ENCODE measurements at regions not wholly inside any gene's neighbourhood (a gene's known extent, or its start where the extent isn't known, plus 50 kb on each side); places are given as distances from the start of the nearest gene placed in this dataset.

DNA sequence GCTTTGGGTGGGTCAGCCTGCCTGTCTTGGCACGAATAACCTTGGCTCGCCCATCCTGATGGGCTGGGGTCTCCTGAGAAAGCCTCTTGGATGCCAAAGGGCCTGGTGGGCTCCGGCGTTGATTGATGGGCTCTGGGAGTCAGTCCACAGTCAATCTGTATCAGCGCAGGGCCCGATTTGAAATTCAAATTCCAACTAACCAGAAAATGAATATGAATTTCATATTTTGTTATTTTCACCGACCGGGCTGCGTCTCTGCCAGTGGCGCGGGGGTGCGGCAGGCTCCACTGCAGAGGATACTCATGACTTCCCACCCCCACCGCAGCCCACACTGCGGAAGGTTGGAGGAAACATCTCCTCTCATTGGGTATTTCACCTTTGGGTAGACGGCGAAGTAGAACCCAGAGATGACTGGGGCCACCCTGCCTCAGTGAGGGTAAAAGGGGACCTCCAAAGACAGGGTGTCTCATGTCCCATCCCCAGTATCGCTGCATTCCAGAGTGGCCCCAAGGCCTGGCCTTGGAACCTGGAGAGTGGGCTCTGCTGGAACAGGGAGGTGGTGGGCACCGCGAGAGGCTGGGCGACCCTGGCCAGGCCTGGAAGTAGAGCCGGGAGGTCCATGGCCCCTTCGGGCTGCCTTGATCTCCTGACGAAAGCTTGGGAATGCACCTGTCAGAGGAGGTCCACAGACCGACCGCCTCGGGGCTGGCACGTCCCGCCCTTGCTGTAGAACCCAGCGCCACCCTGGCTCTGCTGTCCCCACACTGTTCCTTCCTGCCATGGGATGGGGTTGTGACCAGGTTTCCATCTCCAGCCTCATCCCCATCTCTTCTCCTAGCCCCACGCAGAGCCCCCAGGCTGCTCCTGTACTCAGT is 54.8 kb upstream of the SORCS2 start:
- Histone ChIP-seq H2AFZ (ENCODE audit: low read length) (no peak overlapping the region), H3K9me3 (ENCODE audit: low read length) (no peaks in the 10 kb centered on the region), H3K27me3 (ENCODE audit: control insufficient read depth in 1 of 2, insufficient read depth in 2 of 2, low read length in 2 of 2) (peaks cover 2 to 19% of the 10 kb centered on the region in 2 experiments; a peak in 2 of 5 replicates), H3K9ac (ENCODE audit: insufficient read depth, low read depth, low read length) (no peak overlapping the region), H3K27ac (ENCODE audit: extremely low read length, insufficient read depth, low read length) (no peak overlapping the region), H4K20me1 (ENCODE audit: insufficient read depth, low read length) (no peaks in the 10 kb centered on the region), H3K79me2 (ENCODE audit: insufficient read depth, low read length) (no peaks in the 10 kb centered on the region), H3K4me3 (replicated peaks in 1 of 3; ENCODE audit: insufficient read depth in 1 of 3, low read depth in 2 of 3, low read length in 3 of 3) (no peak overlapping the region), H3K4me1 (ENCODE audit: insufficient read depth, low read length) (peaks cover 10% of the 10 kb centered on the region; the same call in 1 of the 2 replicates), H3K4me2 (ENCODE audit: low read depth, low read length) (no peak overlapping the region), H3K36me3 (replicated peaks in 1 of 2; ENCODE audit: control insufficient read depth in 1 of 2, insufficient read depth in 2 of 2, low read length in 2 of 2) (no peaks in the 10 kb centered on the region)
- intact Hi-C loops (cut with micrococcal nuclease; ENCODE audit: unreplicated experiment), result no loop called here
- CTCF ChIA-PET (ENCODE audit: low intra/inter-chr PET ratio, low total read pairs), result no interaction called here
- in situ Hi-C loops (cut with HindIII; ENCODE audit: extremely low pct_ligation_motif_present, low pct_unique_long_range_greater_than_20kb), result no loop called here
- no peak for TF ChIP-seq RARA (CRISPR knock-in tag; IDR thresholded peaks at IDR 0.05)
- no peak for TF ChIP-seq ZNF598 (CRISPR knock-in tag; IDR thresholded peaks at IDR 0.05; ENCODE audit: borderline replicate concordance)
- TF ChIP-seq, protein P1, sequence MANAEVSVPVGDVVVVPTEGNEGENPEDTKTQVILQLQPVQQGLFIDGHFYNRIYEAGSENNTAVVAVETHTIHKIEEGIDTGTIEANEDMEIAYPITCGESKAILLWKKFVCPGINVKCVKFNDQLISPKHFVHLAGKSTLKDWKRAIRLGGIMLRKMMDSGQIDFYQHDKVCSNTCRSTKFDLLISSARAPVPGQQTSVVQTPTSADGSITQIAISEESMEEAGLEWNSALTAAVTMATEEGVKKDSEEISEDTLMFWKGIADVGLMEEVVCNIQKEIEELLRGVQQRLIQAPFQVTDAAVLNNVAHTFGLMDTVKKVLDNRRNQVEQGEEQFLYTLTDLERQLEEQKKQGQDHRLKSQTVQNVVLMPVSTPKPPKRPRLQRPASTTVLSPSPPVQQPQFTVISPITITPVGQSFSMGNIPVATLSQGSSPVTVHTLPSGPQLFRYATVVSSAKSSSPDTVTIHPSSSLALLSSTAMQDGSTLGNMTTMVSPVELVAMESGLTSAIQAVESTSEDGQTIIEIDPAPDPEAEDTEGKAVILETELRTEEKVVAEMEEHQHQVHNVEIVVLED (CRISPR knock-in tag; IDR thresholded peaks at IDR 0.05; ENCODE audit: borderline replicate concordance), result no peak
- TF ChIP-seq FOXK1 (CRISPR knock-in tag; IDR thresholded peaks at IDR 0.05; ENCODE audit: borderline replicate concordance, low read depth), result no peak
- no peak for TF ChIP-seq ZNF781 (CRISPR knock-in tag; IDR thresholded peaks at IDR 0.05; ENCODE audit: borderline replicate concordance, not compliant biosample characterization)
- no peak for ATAC-seq
- DNase-seq (ENCODE audit: low spot score), result no peak
- 68% methylated on average over 16 of the region's 30 CpGs for WGBS (ENCODE audit: low lambda C conversion rate)
- no TSS peak for BruUV-seq (replicated peaks)
- FAIRE-seq, result no peak
- POLR2A ChIA-PET, result no interaction called here

DNA sequence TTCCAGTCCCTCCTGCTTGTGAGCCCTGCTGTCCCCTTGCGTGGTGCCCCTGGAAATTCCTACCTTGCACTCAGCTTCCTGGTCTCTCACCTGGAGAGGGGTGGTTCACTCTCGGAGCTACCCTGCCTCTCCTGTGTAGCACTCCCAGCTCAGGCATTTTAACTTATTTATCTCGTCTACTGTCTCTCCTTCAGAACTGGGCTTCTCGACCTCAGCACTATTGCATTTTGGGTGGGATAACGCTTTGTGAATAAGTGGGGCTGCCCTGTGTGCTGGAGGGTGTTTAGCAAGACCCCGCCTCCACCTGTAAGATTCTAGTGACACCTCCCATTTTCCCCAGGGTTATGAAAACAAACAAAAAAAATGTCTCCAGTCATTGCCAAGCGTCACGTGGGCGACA is 56.0 kb upstream of the SORCS2 start:
- Histone ChIP-seq H3K4me3 (replicated peaks in 1 of 3; ENCODE audit: insufficient read depth in 1 of 3, low read depth in 2 of 3, low read length in 3 of 3) (no peak overlapping the region), H3K27me3 (ENCODE audit: control insufficient read depth in 1 of 2, insufficient read depth in 2 of 2, low read length in 2 of 2) (peaks cover 2 to 17% of the 10 kb centered on the region in 2 experiments; a peak in 2 of 5 replicates), H3K27ac (ENCODE audit: extremely low read length, insufficient read depth, low read length) (no peak overlapping the region), H3K4me2 (ENCODE audit: low read depth, low read length) (no peak overlapping the region), H3K9me3 (ENCODE audit: low read length) (no peaks in the 10 kb centered on the region), H2AFZ (ENCODE audit: low read length) (no peak overlapping the region), H3K36me3 (replicated peaks in 1 of 2; ENCODE audit: control insufficient read depth in 1 of 2, insufficient read depth in 2 of 2, low read length in 2 of 2) (no peaks in the 10 kb centered on the region), H3K79me2 (ENCODE audit: insufficient read depth, low read length) (no peaks in the 10 kb centered on the region), H3K4me1 (ENCODE audit: insufficient read depth, low read length) (peaks cover 10% of the 10 kb centered on the region; the same call in 1 of the 2 replicates), H4K20me1 (ENCODE audit: insufficient read depth, low read length) (no peaks in the 10 kb centered on the region), H3K9ac (ENCODE audit: insufficient read depth, low read depth, low read length) (no peak overlapping the region)
- ChIA-PET CTCF (ENCODE audit: low intra/inter-chr PET ratio, low total read pairs) (no interaction called here), POLR2A (no interaction called here)
- intact Hi-C loops (cut with micrococcal nuclease; ENCODE audit: unreplicated experiment), result no loop called here
- ATAC-seq, result no peak
- no peak for DNase-seq (ENCODE audit: low spot score)
- TF ChIP-seq BRD4 (CRISPR knock-in tag; IDR thresholded peaks at IDR 0.05), result no peak
- no peak for TF ChIP-seq MYC (CRISPR knock-in tag; IDR thresholded peaks at IDR 0.05; ENCODE audit: borderline replicate concordance)
- no peak for TF ChIP-seq ZNF816 (CRISPR knock-in tag; IDR thresholded peaks at IDR 0.05; ENCODE audit: borderline replicate concordance)
- TF ChIP-seq, protein P2, sequence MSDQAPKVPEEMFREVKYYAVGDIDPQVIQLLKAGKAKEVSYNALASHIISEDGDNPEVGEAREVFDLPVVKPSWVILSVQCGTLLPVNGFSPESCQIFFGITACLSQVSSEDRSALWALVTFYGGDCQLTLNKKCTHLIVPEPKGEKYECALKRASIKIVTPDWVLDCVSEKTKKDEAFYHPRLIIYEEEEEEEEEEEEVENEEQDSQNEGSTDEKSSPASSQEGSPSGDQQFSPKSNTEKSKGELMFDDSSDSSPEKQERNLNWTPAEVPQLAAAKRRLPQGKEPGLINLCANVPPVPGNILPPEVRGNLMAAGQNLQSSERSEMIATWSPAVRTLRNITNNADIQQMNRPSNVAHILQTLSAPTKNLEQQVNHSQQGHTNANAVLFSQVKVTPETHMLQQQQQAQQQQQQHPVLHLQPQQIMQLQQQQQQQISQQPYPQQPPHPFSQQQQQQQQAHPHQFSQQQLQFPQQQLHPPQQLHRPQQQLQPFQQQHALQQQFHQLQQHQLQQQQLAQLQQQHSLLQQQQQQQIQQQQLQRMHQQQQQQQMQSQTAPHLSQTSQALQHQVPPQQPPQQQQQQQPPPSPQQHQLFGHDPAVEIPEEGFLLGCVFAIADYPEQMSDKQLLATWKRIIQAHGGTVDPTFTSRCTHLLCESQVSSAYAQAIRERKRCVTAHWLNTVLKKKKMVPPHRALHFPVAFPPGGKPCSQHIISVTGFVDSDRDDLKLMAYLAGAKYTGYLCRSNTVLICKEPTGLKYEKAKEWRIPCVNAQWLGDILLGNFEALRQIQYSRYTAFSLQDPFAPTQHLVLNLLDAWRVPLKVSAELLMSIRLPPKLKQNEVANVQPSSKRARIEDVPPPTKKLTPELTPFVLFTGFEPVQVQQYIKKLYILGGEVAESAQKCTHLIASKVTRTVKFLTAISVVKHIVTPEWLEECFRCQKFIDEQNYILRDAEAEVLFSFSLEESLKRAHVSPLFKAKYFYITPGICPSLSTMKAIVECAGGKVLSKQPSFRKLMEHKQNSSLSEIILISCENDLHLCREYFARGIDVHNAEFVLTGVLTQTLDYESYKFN (CRISPR knock-in tag; conservative IDR thresholded peaks at IDR 0.05), result no peak
- no peak for FAIRE-seq
- in situ Hi-C loops (cut with HindIII; ENCODE audit: extremely low pct_ligation_motif_present, low pct_unique_long_range_greater_than_20kb), result no loop called here
- WGBS (ENCODE audit: low lambda C conversion rate), result 26% methylated on average over 9 of the region's 9 CpGs
- no TSS peak for BruUV-seq (replicated peaks)

All from HepG2 (cell line).